ENCODE measurements at regions not wholly inside any gene's neighbourhood (a gene's known extent, or its start where the extent isn't known, plus 50 kb on each side); places are given as distances from the start of the nearest gene placed in this dataset.

GRCh38 chr2:138102664-138103063 lies 138.4 kb downstream of the HNMT start:
- Mint-ChIP-seq H3K36me3 (peaks cover 12% of the 10 kb centered on the region), H3K4me3 (no peak overlapping the region), H3K9me3 (peaks cover 22% of the 10 kb centered on the region), H3K27me3 (ENCODE audit: low read depth) (no peaks in the 10 kb centered on the region), H3K4me1 (peaks cover 34% of the 10 kb centered on the region), H3K27ac (no peak overlapping the region)
- TF ChIP-seq CTCF (IDR thresholded peaks at IDR 0.05; ENCODE audit: unreplicated experiment) = no peak
- DNase-seq (ENCODE audit: low spot score in 2 of 2, unreplicated experiment in 2 of 2) = no peak

- no peak overlapping the region for H3K27ac Mint-ChIP-seq
- no peaks in the 10 kb centered on the region for H3K27me3 Mint-ChIP-seq (ENCODE audit: low read depth)
- H3K4me3 Mint-ChIP-seq = no peak overlapping the region
- no peak for TF ChIP-seq CTCF (IDR thresholded peaks at IDR 0.05; ENCODE audit: unreplicated experiment)
- no peak for DNase-seq (ENCODE audit: low spot score in 2 of 2, unreplicated experiment in 2 of 2)
- H3K4me1 Mint-ChIP-seq = peaks cover 34% of the 10 kb centered on the region
- peaks cover 22% of the 10 kb centered on the region for H3K9me3 Mint-ChIP-seq
- H3K36me3 Mint-ChIP-seq = peaks cover 12% of the 10 kb centered on the region
Measured at GRCh38 chr2:138103156-138103555, 138.9 kb downstream of the HNMT start.

- H3K9me3 Mint-ChIP-seq = peaks cover 17% of the 10 kb centered on the region
- no peak for TF ChIP-seq CTCF (IDR thresholded peaks at IDR 0.05; ENCODE audit: unreplicated experiment)
- no peak overlapping the region for H3K27ac Mint-ChIP-seq
- H3K4me3 Mint-ChIP-seq = no peak overlapping the region
- H3K4me1 Mint-ChIP-seq = peaks cover 38% of the 10 kb centered on the region
- peaks cover 10% of the 10 kb centered on the region for H3K36me3 Mint-ChIP-seq
- no peaks in the 10 kb centered on the region for H3K27me3 Mint-ChIP-seq (ENCODE audit: low read depth)
- DNase-seq (ENCODE audit: low spot score in 2 of 2, unreplicated experiment in 2 of 2) = no peak
Measured at GRCh38 chr2:138104071-138104470, 139.8 kb downstream of the HNMT start.

GRCh38 chr2:138105358-138105757 lies 141.1 kb downstream of the HNMT start:
- Mint-ChIP-seq H3K4me3 (no peak overlapping the region), H3K36me3 (peaks cover 11% of the 10 kb centered on the region), H3K27me3 (ENCODE audit: low read depth) (no peaks in the 10 kb centered on the region), H3K27ac (peak overlapping the region; percentile 70), H3K9me3 (peaks cover 18% of the 10 kb centered on the region), H3K4me1 (peaks cover 38% of the 10 kb centered on the region)
- DNase-seq (ENCODE audit: low spot score in 2 of 2, unreplicated experiment in 2 of 2) = no peak
- no peak for TF ChIP-seq CTCF (IDR thresholded peaks at IDR 0.05; ENCODE audit: unreplicated experiment)

- peaks cover 26% of the 10 kb centered on the region for H3K9me3 Mint-ChIP-seq
- peaks cover 33% of the 10 kb centered on the region for H3K4me1 Mint-ChIP-seq
- TF ChIP-seq CTCF (IDR thresholded peaks at IDR 0.05; ENCODE audit: unreplicated experiment) = no peak
- H3K4me3 Mint-ChIP-seq = no peak overlapping the region
- no peaks in the 10 kb centered on the region for H3K27me3 Mint-ChIP-seq (ENCODE audit: low read depth)
- peaks cover 15% of the 10 kb centered on the region for H3K36me3 Mint-ChIP-seq
- no peak overlapping the region for H3K27ac Mint-ChIP-seq
- no peak for DNase-seq (ENCODE audit: low spot score in 2 of 2, unreplicated experiment in 2 of 2)
Measured at GRCh38 chr2:138106606-138107005, 142.3 kb downstream of the HNMT start.

GRCh38 chr2:138107288-138107687 lies 143.0 kb downstream of the HNMT start:
- peaks cover 18% of the 10 kb centered on the region for H3K36me3 Mint-ChIP-seq

More at GRCh38 chr2:138107288-138107687, 143.0 kb downstream of the HNMT start:
- TF ChIP-seq CTCF (IDR thresholded peaks at IDR 0.05; ENCODE audit: unreplicated experiment) = no peak
- Mint-ChIP-seq H3K4me3 (no peak overlapping the region), H3K4me1 (peaks cover 30% of the 10 kb centered on the region), H3K9me3 (peaks cover 32% of the 10 kb centered on the region), H3K27me3 (ENCODE audit: low read depth) (no peaks in the 10 kb centered on the region), H3K27ac (no peak overlapping the region)
- DNase-seq (ENCODE audit: low spot score in 2 of 2, unreplicated experiment in 2 of 2) = no peak
